H1 (cell line): ENCODE measurements at regions not wholly inside any gene's neighbourhood (a gene's known extent, or its start where the extent isn't known, plus 50 kb on each side); places are given as distances from the start of the nearest gene placed in this dataset.

Experiments
- CEBPB ChIP-seq: IDR thresholded peaks from 2 replicates; pipeline ENCODE4 v1.6.1; 2012; ENCODE audit warnings: low read depth, low read length
- EZH2 ChIP-seq: fragments of 200-600 bp; sonication (generic); IDR thresholded peaks from 2 replicates; pipeline ENCODE4 v1.7.1; 2012; ENCODE audit warnings: low read depth, mild to moderate bottlenecking, moderate library complexity, low read length, inconsistent platforms; ENCODE audit not compliant: severe bottlenecking
- JUN ChIP-seq: IDR thresholded peaks from 2 replicates; pipeline ENCODE4 v1.6.1; 2011; ENCODE audit warnings: low read depth, mild to moderate bottlenecking, improper control_type of control experiment, low read length
- POLR2A ChIP-seq, 2 experiments: IDR thresholded peaks; 1 replicate in 1 of 2; 2 replicates in 1 of 2; pipeline ENCODE4 v1.6.1; 2011; ENCODE audit warnings: low read depth in 2 of 2, low read length in 2 of 2, mild to moderate bottlenecking in 2 of 2; ENCODE audit errors: control extremely low read depth in 1 of 2
- RAD21 ChIP-seq, 2 experiments: IDR thresholded peaks in 1 of 2; conservative IDR thresholded peaks in 1 of 2; 2 replicates each; pipeline ENCODE4 v1.6.1; 2011; ENCODE audit warnings: low read depth in 2 of 2, low read length in 2 of 2, improper control_type of control experiment in 1 of 2, inconsistent platforms in 1 of 2, mild to moderate bottlenecking in 1 of 2, moderate library complexity in 1 of 2
- RXRA ChIP-seq: IDR thresholded peaks from 2 replicates; pipeline ENCODE4 v1.6.1; 2011; ENCODE audit warnings: low read depth, mild to moderate bottlenecking, low read length, moderate library complexity; ENCODE audit not compliant: insufficient read depth
- SRF ChIP-seq: IDR thresholded peaks from 2 replicates; pipeline ENCODE4 v1.6.1; 2011; ENCODE audit warnings: mild to moderate bottlenecking, low read depth, low read length, moderate library complexity
- TF ChIP-seq, protein P1 (sequence below), 3 experiments: IDR thresholded peaks; 1 replicate in 2 of 3; 2 replicates in 1 of 3; pipeline versions ENCODE4 v1.5.1 to v1.6.1; 2011; ENCODE audit warnings: low read length in 3 of 3, mild to moderate bottlenecking in 3 of 3, inconsistent platforms in 2 of 3, low read depth in 1 of 3, moderate library complexity in 1 of 3; ENCODE audit not compliant: insufficient read depth in 1 of 3; ENCODE audit errors: control extremely low read depth in 1 of 3
- TF ChIP-seq, protein P2 (sequence below): IDR thresholded peaks from 2 replicates; pipeline ENCODE4 v1.6.1; 2012; ENCODE audit warnings: inconsistent platforms

DNA sequence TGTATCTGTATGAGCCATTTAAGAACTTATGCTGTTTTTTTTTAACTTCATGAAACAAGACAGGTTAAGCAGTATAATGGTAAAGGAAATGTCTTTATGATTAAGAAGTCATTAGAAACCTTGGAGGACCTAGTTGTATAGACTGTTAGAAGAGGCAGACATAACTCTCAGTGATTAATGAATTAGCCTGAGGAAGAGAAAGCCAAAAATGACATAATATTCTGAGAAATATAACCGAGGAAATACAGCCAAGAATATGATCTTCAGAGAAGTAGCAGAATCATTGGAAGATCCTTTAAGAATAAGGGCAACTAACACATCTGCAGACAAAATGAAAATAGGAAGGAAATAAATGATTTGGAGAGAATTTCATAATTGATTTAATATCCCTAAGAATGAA, 738.1 kb upstream of the NCAM2 start:
- TF ChIP-seq EZH2 (no peak), CEBPB (no peak), JUN (no peak), RAD21 (IDR thresholded peaks at IDR 0.05 in 1 of 2, conservative IDR thresholded peaks at IDR 0.05 in 1 of 2; ENCODE audit: low read depth in 2 of 2, low read length in 2 of 2) (no peak), RXRA (no peak), SRF (no peak), POLR2A (IDR thresholded peaks at IDR 0.05; ENCODE audit: control extremely low read depth in 1 of 2, low read depth in 2 of 2, low read length in 2 of 2) (no peak)
- TF ChIP-seq, protein P1, sequence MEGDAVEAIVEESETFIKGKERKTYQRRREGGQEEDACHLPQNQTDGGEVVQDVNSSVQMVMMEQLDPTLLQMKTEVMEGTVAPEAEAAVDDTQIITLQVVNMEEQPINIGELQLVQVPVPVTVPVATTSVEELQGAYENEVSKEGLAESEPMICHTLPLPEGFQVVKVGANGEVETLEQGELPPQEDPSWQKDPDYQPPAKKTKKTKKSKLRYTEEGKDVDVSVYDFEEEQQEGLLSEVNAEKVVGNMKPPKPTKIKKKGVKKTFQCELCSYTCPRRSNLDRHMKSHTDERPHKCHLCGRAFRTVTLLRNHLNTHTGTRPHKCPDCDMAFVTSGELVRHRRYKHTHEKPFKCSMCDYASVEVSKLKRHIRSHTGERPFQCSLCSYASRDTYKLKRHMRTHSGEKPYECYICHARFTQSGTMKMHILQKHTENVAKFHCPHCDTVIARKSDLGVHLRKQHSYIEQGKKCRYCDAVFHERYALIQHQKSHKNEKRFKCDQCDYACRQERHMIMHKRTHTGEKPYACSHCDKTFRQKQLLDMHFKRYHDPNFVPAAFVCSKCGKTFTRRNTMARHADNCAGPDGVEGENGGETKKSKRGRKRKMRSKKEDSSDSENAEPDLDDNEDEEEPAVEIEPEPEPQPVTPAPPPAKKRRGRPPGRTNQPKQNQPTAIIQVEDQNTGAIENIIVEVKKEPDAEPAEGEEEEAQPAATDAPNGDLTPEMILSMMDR (IDR thresholded peaks at IDR 0.05; ENCODE audit: control extremely low read depth in 1 of 3, insufficient read depth in 1 of 3, low read depth in 1 of 3, low read length in 3 of 3), result no peak
- TF ChIP-seq, protein P2, sequence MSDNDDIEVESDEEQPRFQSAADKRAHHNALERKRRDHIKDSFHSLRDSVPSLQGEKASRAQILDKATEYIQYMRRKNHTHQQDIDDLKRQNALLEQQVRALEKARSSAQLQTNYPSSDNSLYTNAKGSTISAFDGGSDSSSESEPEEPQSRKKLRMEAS, result no peak
